B cell (primary cell): ENCODE measurements at regions not wholly inside any gene's neighbourhood (a gene's known extent, or its start where the extent isn't known, plus 50 kb on each side); places are given as distances from the start of the nearest gene placed in this dataset.

Experiments
- ATAC-seq: fragments of 200-7000 bp; cut with Tn5 transposase; one replicate; pipeline ENCODE4 v1.10.0; 2021; ENCODE audit warnings: low read depth, mild to moderate bottlenecking, moderate number of reproducible peaks, moderate library complexity
- CTCF ChIA-PET: fragments of 350-600 bp; sonication (Branson Sonifier 250); formaldehyde crosslinking; loops from one replicate; lab custom pipeline; 2021; ENCODE audit warnings: antibody characterized with exemption, inconsistent platforms; lab: Charles Lee
- POLR2A ChIA-PET: fragments of 350-600 bp; sonication (Branson Sonifier 250); formaldehyde crosslinking; loops from one replicate; lab custom pipeline; 2021; ENCODE audit warnings: antibody characterized with exemption; lab: Charles Lee
- DNase-seq: peaks from one replicate; pipeline ENCODE4 v3.0.0; 2013
- H2AFZ ChIP-seq: 2 replicates; pipeline ENCODE4 v1.6.1; 2012; ENCODE audit warnings: mild to moderate bottlenecking, low read depth, low read length; ENCODE audit not compliant: insufficient read depth, poor library complexity, severe bottlenecking
- H3K27ac ChIP-seq, 2 donors: 1 replicate in 1 of 2; 2 replicates in 1 of 2; pipeline ENCODE4 v1.5.1; 2012 to 2013; ENCODE audit warnings: low read length in 2 of 2, mild to moderate bottlenecking in 2 of 2, moderate library complexity in 1 of 2
- H3K27me3 ChIP-seq, 4 experiments: fragments of 200-600 bp in 1 of 4; sonication (generic) in 1 of 4; replicated peaks in 1 of 4; 1 replicate in 2 of 4; 2 replicates in 2 of 4; pipeline versions ENCODE4 v1.6.1 to v1.7.0; 2013 to 2016; ENCODE audit warnings: low read length in 3 of 4, mild to moderate bottlenecking in 2 of 4, mixed read lengths in 1 of 4, moderate library complexity in 1 of 4; ENCODE audit not compliant: insufficient read depth in 4 of 4, control insufficient read depth in 3 of 4; ENCODE audit errors: control extremely low read depth in 1 of 4
- H3K36me3 ChIP-seq, 2 experiments: replicated peaks in 1 of 2; 1 replicate in 1 of 2; 2 replicates in 1 of 2; pipeline versions ENCODE4 v1.6.1 to v1.7.1; 2013; ENCODE audit warnings: low read length in 1 of 2; ENCODE audit not compliant: insufficient read depth in 2 of 2, control insufficient read depth in 1 of 2; ENCODE audit errors: control extremely low read depth in 1 of 2, extremely low read depth in 1 of 2
- H3K4me1 ChIP-seq, 2 donors: fragments of 200-600 bp in 1 of 2; sonication (generic) in 1 of 2; 1 replicate in 1 of 2; 2 replicates in 1 of 2; pipeline versions ENCODE4 v1.5.1 to v1.6.1; 2013 to 2017; ENCODE audit warnings: low read length in 2 of 2; ENCODE audit not compliant: control insufficient read depth in 2 of 2, insufficient read depth in 2 of 2
- H3K4me2 ChIP-seq: replicated peaks from 2 replicates; pipeline ENCODE3; 2012; ENCODE audit warnings: mild to moderate bottlenecking, low read depth, low read length; ENCODE audit not compliant: poor library complexity, severe bottlenecking
- H3K4me3 ChIP-seq, 5 experiments: fragments of 200-600 bp in 1 of 5; sonication (generic) in 1 of 5; 1 replicate in 3 of 5; 2 replicates in 2 of 5; pipeline versions ENCODE4 v1.5.1 to v1.7.0; 2011 to 2016; ENCODE audit warnings: low read length in 4 of 5, mild to moderate bottlenecking in 4 of 5, low read depth in 2 of 5, control low read depth in 1 of 5, moderate library complexity in 1 of 5; ENCODE audit not compliant: insufficient read depth in 1 of 5; ENCODE audit errors: control extremely low read depth in 1 of 5, extremely low read depth in 1 of 5
- H3K79me2 ChIP-seq: fragments of 200-600 bp; sonication (generic); one replicate; pipeline ENCODE4 v1.6.0; 2016; ENCODE audit warnings: low read length; ENCODE audit not compliant: control insufficient read depth, insufficient read depth
- H3K9ac ChIP-seq: fragments of 200-600 bp; sonication (generic); 2 replicates; pipeline ENCODE4 v1.6.1; 2017; ENCODE audit warnings: mild to moderate bottlenecking, low read length, moderate library complexity
- H3K9me3 ChIP-seq, 3 donors: one replicate each; pipeline versions ENCODE4 v1.6.1 to v1.7.1; 2013; ENCODE audit warnings: low read length in 2 of 3; ENCODE audit not compliant: control insufficient read depth in 2 of 3, insufficient read depth in 1 of 3; ENCODE audit errors: control extremely low read depth in 1 of 3
- H4K20me1 ChIP-seq: 2 replicates; pipeline ENCODE4 v1.6.0; 2012; ENCODE audit warnings: mild to moderate bottlenecking, low read length; ENCODE audit not compliant: insufficient read depth, control insufficient read depth, poor library complexity, severe bottlenecking
- H3K27ac Mint-ChIP-seq: one replicate; pipeline ENCODE4 v1.8.0; 2021; ENCODE audit warnings: mixed read lengths
- H3K27me3 Mint-ChIP-seq: one replicate; pipeline ENCODE4 v1.8.0; 2021; ENCODE audit warnings: mixed read lengths
- H3K4me1 Mint-ChIP-seq: one replicate; pipeline ENCODE4 v1.8.0; 2021; ENCODE audit warnings: mixed read lengths
- H3K4me3 Mint-ChIP-seq: one replicate; pipeline ENCODE4 v1.8.0; 2021; ENCODE audit warnings: mixed read lengths
- H3K9me3 Mint-ChIP-seq: one replicate; pipeline ENCODE4 v1.8.0; 2022; ENCODE audit warnings: mixed read lengths; ENCODE audit not compliant: insufficient read depth
- EZH2 ChIP-seq: IDR thresholded peaks from 2 replicates; pipeline ENCODE4 v1.6.1; 2012; ENCODE audit warnings: borderline replicate concordance, low read depth, mild to moderate bottlenecking, moderate library complexity, low read length; ENCODE audit not compliant: insufficient read depth, poor library complexity, severe bottlenecking
- WGBS: methylation state at CpG from one replicate; pipeline ENCODE4 v1.1.5; 2013; ENCODE audit warnings: missing lambda C conversion rate; ENCODE audit not compliant: insufficient coverage; 5-methylcytosine and 5-hydroxymethylcytosine counted together
- intact Hi-C: fragments of 100-400 bp; cut with micrococcal nuclease; formaldehyde crosslinking; loops from one replicate; pipeline ENCODE4 v1.10.0; 2022
- TF ChIP-seq, protein P1 (sequence below): fragments of 200-600 bp; IDR thresholded peaks from one replicate; pipeline ENCODE4 v1.8.0; 2022; ENCODE audit warnings: antibody characterized with exemption, mild to moderate bottlenecking

DNA sequence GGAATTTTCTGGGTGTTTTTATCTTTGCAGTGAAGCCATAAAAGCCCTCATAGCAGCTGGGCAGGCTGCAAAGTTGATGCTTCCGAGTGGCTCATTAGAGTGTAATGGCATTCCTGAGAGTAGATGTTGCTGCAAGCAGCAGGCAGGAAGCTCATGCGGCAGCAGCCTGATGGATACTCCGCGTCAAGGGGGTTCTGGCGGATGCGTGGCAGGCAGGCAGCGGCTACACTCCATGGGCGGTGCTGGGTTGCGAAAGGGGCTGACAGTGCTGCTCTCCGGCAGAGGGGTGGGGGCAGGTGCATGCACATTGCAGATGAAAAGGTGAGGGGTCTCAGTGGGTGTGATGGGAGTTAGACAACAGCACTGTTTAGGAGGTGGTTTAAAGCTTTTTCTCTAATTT is 93.2 kb upstream of the AJAP1 start:
- Histone ChIP-seq H3K4me1 (no peaks in the 10 kb centered on the region), H3K9ac (no peak overlapping the region), H3K36me3 (no peaks in the 10 kb centered on the region), H3K79me2 (no peaks in the 10 kb centered on the region), H3K27me3 (peaks cover 0 to 1% (median 0%) of the 10 kb centered on the region in 4 experiments), H2AFZ (no peak overlapping the region), H3K27ac (no peak overlapping the region), H4K20me1 (no peaks in the 10 kb centered on the region), H3K4me2 (no peak overlapping the region), H3K9me3 (no peaks in the 10 kb centered on the region), H3K4me3 (no peak overlapping the region)
- Mint-ChIP-seq H3K4me1 (no peaks in the 10 kb centered on the region), H3K27me3 (peaks cover 23% of the 10 kb centered on the region), H3K4me3 (no peak overlapping the region), H3K27ac (no peak overlapping the region), H3K9me3 (peaks cover under 1% of the 10 kb centered on the region)
- intact Hi-C loops, result no loop called here
- ATAC-seq, result no peak
- POLR2A ChIA-PET, result no interaction called here
- DNase-seq, result no peak
- whole genome bisulfite sequencing, result 25% methylated on average over 10 of the region's 10 CpGs
- CTCF ChIA-PET, result no interaction called here
- TF ChIP-seq EZH2, result no peak
- TF ChIP-seq, protein P1, sequence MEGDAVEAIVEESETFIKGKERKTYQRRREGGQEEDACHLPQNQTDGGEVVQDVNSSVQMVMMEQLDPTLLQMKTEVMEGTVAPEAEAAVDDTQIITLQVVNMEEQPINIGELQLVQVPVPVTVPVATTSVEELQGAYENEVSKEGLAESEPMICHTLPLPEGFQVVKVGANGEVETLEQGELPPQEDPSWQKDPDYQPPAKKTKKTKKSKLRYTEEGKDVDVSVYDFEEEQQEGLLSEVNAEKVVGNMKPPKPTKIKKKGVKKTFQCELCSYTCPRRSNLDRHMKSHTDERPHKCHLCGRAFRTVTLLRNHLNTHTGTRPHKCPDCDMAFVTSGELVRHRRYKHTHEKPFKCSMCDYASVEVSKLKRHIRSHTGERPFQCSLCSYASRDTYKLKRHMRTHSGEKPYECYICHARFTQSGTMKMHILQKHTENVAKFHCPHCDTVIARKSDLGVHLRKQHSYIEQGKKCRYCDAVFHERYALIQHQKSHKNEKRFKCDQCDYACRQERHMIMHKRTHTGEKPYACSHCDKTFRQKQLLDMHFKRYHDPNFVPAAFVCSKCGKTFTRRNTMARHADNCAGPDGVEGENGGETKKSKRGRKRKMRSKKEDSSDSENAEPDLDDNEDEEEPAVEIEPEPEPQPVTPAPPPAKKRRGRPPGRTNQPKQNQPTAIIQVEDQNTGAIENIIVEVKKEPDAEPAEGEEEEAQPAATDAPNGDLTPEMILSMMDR, result no peak

DNA sequence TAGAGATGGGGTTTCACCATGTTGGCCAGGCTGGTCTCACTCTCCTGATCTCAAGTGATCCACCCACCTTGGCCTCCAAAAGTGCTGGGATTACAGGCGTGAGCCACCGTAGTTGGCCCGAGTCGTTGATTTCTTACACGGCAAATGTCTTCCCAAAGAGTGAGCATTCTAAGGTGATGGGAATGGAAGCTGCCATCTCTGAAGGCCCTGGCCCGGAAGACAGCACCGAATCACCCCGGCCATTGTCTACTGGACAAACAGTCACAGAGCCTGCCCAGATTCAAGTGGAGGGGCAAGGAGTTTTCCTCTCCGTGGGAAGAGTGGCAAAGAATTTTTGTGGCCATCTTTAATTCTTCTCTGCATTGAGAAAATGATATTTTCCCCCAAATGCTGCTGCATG is 92.1 kb upstream of the AJAP1 start:
- H3K27me3 ChIP-seq, result peaks cover 0 to 3% (median 0%) of the 10 kb centered on the region in 4 experiments
- no peaks in the 10 kb centered on the region for H3K4me1 Mint-ChIP-seq
- H3K27ac Mint-ChIP-seq, result no peak overlapping the region
- ATAC-seq (no peak), DNase-seq (no peak)
- H3K79me2 ChIP-seq, result no peaks in the 10 kb centered on the region
- H3K9me3 Mint-ChIP-seq, result peaks cover 2% of the 10 kb centered on the region
- H3K4me2 ChIP-seq, result no peak overlapping the region
- 96% methylated on average over 8 of the region's 9 CpGs for WGBS
- intact Hi-C loops, result no loop called here
- H3K9me3 ChIP-seq, result peaks cover 0 to 2% (median under 1%) of the 10 kb centered on the region in 3 donors
- ChIA-PET CTCF (no interaction called here), POLR2A (no interaction called here)
- H3K27me3 Mint-ChIP-seq, result peaks cover 25% of the 10 kb centered on the region
- no peak overlapping the region for H3K9ac ChIP-seq
- no peaks in the 10 kb centered on the region for H3K36me3 ChIP-seq
- H3K27ac ChIP-seq, result no peak overlapping the region
- H3K4me3 Mint-ChIP-seq, result no peak overlapping the region
- H3K4me1 ChIP-seq, result no peaks in the 10 kb centered on the region
- H2AFZ ChIP-seq, result no peak overlapping the region
- TF ChIP-seq, protein P1, result no peak
- no peak for TF ChIP-seq EZH2
- no peaks in the 10 kb centered on the region for H4K20me1 ChIP-seq
- no peak overlapping the region for H3K4me3 ChIP-seq
